HepG2 (cell line): ENCODE measurements at regions not wholly inside any gene's neighbourhood (a gene's known extent, or its start where the extent isn't known, plus 50 kb on each side); places are given as distances from the start of the nearest gene placed in this dataset.

Experiments used
- ATAC-seq: fragments of 200-7000 bp; cut with Tn5 transposase; 3 replicates; pipeline ENCODE4 v1.9.1; 2020; ENCODE audit warnings: mild to moderate bottlenecking, moderate library complexity
- BruUV-seq: library from RNA; stranded (reverse); fragments of 400-500 nt; replicated peaks from 2 replicates; lab custom pipeline; 2021; lab: Mats Ljungman, UMichigan
- CTCF ChIA-PET: fragments of 300-600 bp; formaldehyde crosslinking; extraction: SDS; loops from one replicate; lab custom pipeline; 2021; ENCODE audit warnings: low total read pairs, inconsistent platforms, low intra/inter-chr PET ratio; lab: Yijun Ruan, JAX
- POLR2A ChIA-PET: fragments of 350-600 bp; sonication (Branson Sonifier 250); formaldehyde crosslinking; loops from one replicate; lab custom pipeline; 2020; ENCODE audit warnings: antibody characterized with exemption, inconsistent platforms; lab: Yijun Ruan, JAX
- DNase-seq: peaks from one replicate; pipeline ENCODE4 v3.0.0-alpha.2; 2015; ENCODE audit warnings: low spot score
- FAIRE-seq: peaks from 3 replicates; lab custom pipeline; 2011; peaks lifted over from hg19 to GRCh38; lab: Jason Lieb, UNC
- H2AFZ ChIP-seq: one replicate; pipeline ENCODE4 v1.6.1; 2011; ENCODE audit warnings: low read length, inconsistent platforms
- H3K27ac ChIP-seq: fragments of 300-600 bp; 3 replicates; pipeline ENCODE4 v1.8.0; 2011; ENCODE audit warnings: mixed run types, mild to moderate bottlenecking, mixed read lengths, low read length, inconsistent platforms; ENCODE audit not compliant: insufficient read depth; ENCODE audit errors: extremely low read length
- H3K27me3 ChIP-seq, 2 experiments: fragments of 200-600 bp in 1 of 2; 2 replicates in 1 of 2; 3 replicates in 1 of 2; pipeline versions ENCODE4 v1.6.0 to v1.8.0; 2011; ENCODE audit warnings: low read length in 2 of 2, mild to moderate bottlenecking in 2 of 2, moderate library complexity in 2 of 2, inconsistent platforms in 1 of 2; ENCODE audit not compliant: insufficient read depth in 2 of 2, control insufficient read depth in 1 of 2
- H3K36me3 ChIP-seq, 2 experiments: fragments of 200-600 bp in 1 of 2; replicated peaks in 1 of 2; 2 replicates in 1 of 2; 3 replicates in 1 of 2; pipeline versions ENCODE4 v1.5.1 to v1.8.0; 2011; ENCODE audit warnings: low read length in 2 of 2, inconsistent platforms in 1 of 2; ENCODE audit not compliant: insufficient read depth in 2 of 2, control insufficient read depth in 1 of 2
- H3K4me1 ChIP-seq: 2 replicates; pipeline ENCODE4 v1.5.1; 2012; ENCODE audit warnings: low read length, inconsistent platforms; ENCODE audit not compliant: insufficient read depth
- H3K4me2 ChIP-seq: 2 replicates; pipeline ENCODE4 v1.6.0; 2011; ENCODE audit warnings: low read depth, low read length, inconsistent platforms
- H3K4me3 ChIP-seq, 3 experiments: fragments of 200-600 bp in 1 of 3; sonication (generic), shearing (Covaris generic) in 1 of 3; replicated peaks in 1 of 3; 2 replicates each; pipeline ENCODE4 v1.5.1; 2011 to 2016; ENCODE audit warnings: low read length in 3 of 3, inconsistent platforms in 2 of 3, low read depth in 2 of 3, mild to moderate bottlenecking in 2 of 3, control low read depth in 1 of 3, mixed read lengths in 1 of 3; ENCODE audit not compliant: insufficient read depth in 1 of 3
- H3K79me2 ChIP-seq: one replicate; pipeline ENCODE4 v1.6.1; 2011; ENCODE audit warnings: low read length, inconsistent platforms; ENCODE audit not compliant: insufficient read depth
- H3K9ac ChIP-seq: 2 replicates; pipeline ENCODE4 v1.6.0; 2011; ENCODE audit warnings: mild to moderate bottlenecking, low read depth, low read length, inconsistent platforms; ENCODE audit not compliant: insufficient read depth
- H3K9me3 ChIP-seq: 2 replicates; pipeline ENCODE4 v1.5.1; 2012; ENCODE audit warnings: mild to moderate bottlenecking, low read length
- H4K20me1 ChIP-seq: 2 replicates; pipeline ENCODE4 v1.6.0; 2011; ENCODE audit warnings: inconsistent platforms, mild to moderate bottlenecking, low read length, moderate library complexity; ENCODE audit not compliant: insufficient read depth
- ARHGAP35 ChIP-seq: sonication (generic); formaldehyde crosslinking; IDR thresholded peaks from 2 replicates; pipeline ENCODE4 v1.9.0; 2022; ENCODE audit warnings: mild to moderate bottlenecking, inconsistent platforms, moderate library complexity, missing genetic modification reagents, borderline replicate concordance
- FOSL2 ChIP-seq: sonication (generic); formaldehyde crosslinking; IDR thresholded peaks from 2 replicates; pipeline ENCODE4 v1.4.0; 2020; ENCODE audit warnings: missing genetic modification reagents
- HDAC2 ChIP-seq: sonication (generic); formaldehyde crosslinking; IDR thresholded peaks from 2 replicates; pipeline ENCODE4 v1.4.0; 2020; ENCODE audit warnings: missing genetic modification reagents
- HHEX ChIP-seq: IDR thresholded peaks from 2 replicates; pipeline ENCODE4 v1.6.1; 2016; ENCODE audit warnings: control low read depth
- NFE2 ChIP-seq: sonication (generic); formaldehyde crosslinking; IDR thresholded peaks from 2 replicates; pipeline ENCODE4 v1.4.0; 2020; ENCODE audit warnings: missing genetic modification reagents
- PHF8 ChIP-seq: sonication (generic); formaldehyde crosslinking; IDR thresholded peaks from 2 replicates; pipeline ENCODE4 v1.5.0; 2020; ENCODE audit warnings: missing genetic modification reagents
- ZBTB7A ChIP-seq: sonication (generic); formaldehyde crosslinking; IDR thresholded peaks from 2 replicates; pipeline ENCODE4 v1.8.0; 2022; ENCODE audit warnings: mild to moderate bottlenecking, missing genetic modification reagents
- ZNF343 ChIP-seq: sonication (generic); formaldehyde crosslinking; IDR thresholded peaks from 2 replicates; pipeline ENCODE4 v1.4.0; 2020; ENCODE audit warnings: mild to moderate bottlenecking, missing genetic modification reagents
- ZNF432 ChIP-seq: sonication (generic); formaldehyde crosslinking; IDR thresholded peaks from 2 replicates; pipeline ENCODE4 v1.5.0; 2020; ENCODE audit warnings: missing genetic modification reagents, mild to moderate bottlenecking, borderline replicate concordance
- ZNF605 ChIP-seq: sonication (generic); formaldehyde crosslinking; IDR thresholded peaks from 2 replicates; pipeline ENCODE4 v1.8.0; 2022; ENCODE audit warnings: mild to moderate bottlenecking, missing genetic modification reagents
- ZNF607 ChIP-seq: sonication (generic); formaldehyde crosslinking; IDR thresholded peaks from 2 replicates; pipeline ENCODE4 v1.5.1; 2020; ENCODE audit warnings: missing genetic modification reagents, mild to moderate bottlenecking, borderline replicate concordance
- ZNF747 ChIP-seq: sonication (generic); formaldehyde crosslinking; IDR thresholded peaks from 2 replicates; pipeline ENCODE4 v1.8.1; 2023; ENCODE audit warnings: missing genetic modification reagents, mild to moderate bottlenecking, borderline replicate concordance
- ZNF775 ChIP-seq: sonication (generic); formaldehyde crosslinking; IDR thresholded peaks from 2 replicates; pipeline ENCODE4 v1.4.0; 2020; ENCODE audit warnings: missing genetic modification reagents, mild to moderate bottlenecking, moderate library complexity, borderline replicate concordance
- ZSCAN29 ChIP-seq: sonication (generic); formaldehyde crosslinking; conservative IDR thresholded peaks from 2 replicates; pipeline ENCODE4 v1.4.0; 2020; ENCODE audit warnings: mild to moderate bottlenecking, missing genetic modification reagents
- WGBS: methylation state at CpG from one replicate; pipeline ENCODE4 v1.1.6; 2017; ENCODE audit warnings: low lambda C conversion rate; 5-methylcytosine and 5-hydroxymethylcytosine counted together
- in situ Hi-C: cut with HindIII; loops from 2 replicates; pipeline ENCODE4 v1.10.0; 2017; ENCODE audit warnings: low pct_unique_long_range_greater_than_20kb; ENCODE audit not compliant: extremely low pct_ligation_motif_present
- intact Hi-C: fragments of 100-400 bp; cut with micrococcal nuclease; formaldehyde crosslinking; loops from one replicate; pipeline ENCODE4 v1.10.0; 2022; ENCODE audit not compliant: unreplicated experiment
- TF ChIP-seq, protein P1 (sequence below): sonication (generic); formaldehyde crosslinking; IDR thresholded peaks from 2 replicates; pipeline ENCODE4 v1.5.0; 2020; ENCODE audit warnings: missing genetic modification reagents
- TF ChIP-seq, protein P2 (sequence below): sonication (generic); formaldehyde crosslinking; IDR thresholded peaks from 2 replicates; pipeline ENCODE4 v1.9.0; 2021; ENCODE audit warnings: missing genetic modification reagents, borderline replicate concordance

DNA sequence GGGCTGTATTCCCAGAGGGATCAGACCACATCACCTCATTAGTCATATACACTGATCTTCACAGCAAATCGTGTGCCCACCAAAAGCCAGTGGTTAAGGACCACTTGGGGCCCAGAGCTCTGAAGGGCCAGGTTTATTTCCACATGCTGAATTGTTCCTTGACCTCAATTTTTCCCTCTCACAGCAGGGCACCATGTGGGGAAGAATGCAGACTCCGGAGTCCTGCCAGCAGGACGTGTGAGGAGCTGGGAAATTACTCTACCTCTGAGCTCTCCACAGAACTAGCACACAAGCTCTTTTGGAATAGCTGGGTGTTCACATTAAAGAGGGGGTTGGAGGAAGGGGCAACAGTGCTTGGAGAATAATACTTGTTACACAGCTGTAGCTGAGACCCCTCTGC is 57.6 kb upstream of the SEL1L start (continued):
- TF ChIP-seq ZSCAN29 (CRISPR knock-in tag) (no peak), PHF8 (CRISPR knock-in tag) (no peak), HDAC2 (CRISPR knock-in tag) (no peak)
- TF ChIP-seq, all 625 proteins: peak for 0

DNA sequence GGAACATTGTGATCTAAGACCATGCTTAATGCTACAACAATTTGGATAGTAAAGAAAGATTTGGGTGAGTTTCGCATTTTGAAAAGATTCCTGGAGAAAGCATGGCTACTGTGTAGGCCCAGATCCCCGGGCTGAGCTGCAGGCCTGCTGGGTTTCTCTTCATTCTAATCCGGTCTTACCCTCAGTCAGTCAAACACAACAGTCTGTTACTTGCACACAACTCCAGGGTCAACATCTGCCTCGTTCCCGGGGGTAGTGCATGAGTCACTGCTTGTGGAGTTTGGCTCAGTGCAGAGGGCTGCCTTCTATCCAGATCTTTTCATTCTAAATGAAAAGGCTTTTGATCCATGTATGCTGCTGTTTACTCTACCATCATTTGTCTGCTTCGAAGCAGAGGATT is 60.4 kb upstream of the SEL1L start:
- DNase-seq (peak; percentile 13), ATAC-seq (peak; percentile 83), FAIRE-seq (no peak)
- H3K4me3 ChIP-seq = no peak overlapping the region
- H3K4me1 ChIP-seq = no peaks in the 10 kb centered on the region
- TF ChIP-seq, protein P1, sequence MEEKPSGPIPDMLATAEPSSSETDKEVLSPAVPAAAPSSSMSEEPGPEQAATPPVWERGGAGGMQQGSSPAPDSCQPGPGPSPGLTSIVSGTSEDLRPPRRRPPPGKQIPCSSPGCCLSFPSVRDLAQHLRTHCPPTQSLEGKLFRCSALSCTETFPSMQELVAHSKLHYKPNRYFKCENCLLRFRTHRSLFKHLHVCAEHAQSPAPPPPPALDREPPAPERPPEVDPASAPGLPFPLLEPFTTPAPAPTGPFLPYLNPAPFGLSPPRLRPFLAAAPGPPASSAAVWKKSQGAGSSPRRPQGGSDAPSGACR (CRISPR knock-in tag) = no peak
- peak; percentile 51 for TF ChIP-seq FOSL2
- WGBS = 15% methylated on average over 6 of the region's 6 CpGs
- intact Hi-C loops = no loop called here
- no peak overlapping the region for H3K4me2 ChIP-seq
- no TSS peak for BruUV-seq
- no peak overlapping the region for H2AFZ ChIP-seq
- in situ Hi-C loops = no loop called here
- no peaks in the 10 kb centered on the region for H3K79me2 ChIP-seq
- no peak overlapping the region for H3K27ac ChIP-seq
- no peaks in the 10 kb centered on the region for H4K20me1 ChIP-seq
- ChIA-PET POLR2A (no interaction called here), CTCF (no interaction called here)
- no peaks in the 10 kb centered on the region for H3K27me3 ChIP-seq
- H3K36me3 ChIP-seq = no peaks in the 10 kb centered on the region
- no peak overlapping the region for H3K9ac ChIP-seq
- H3K9me3 ChIP-seq = no peaks in the 10 kb centered on the region

DNA sequence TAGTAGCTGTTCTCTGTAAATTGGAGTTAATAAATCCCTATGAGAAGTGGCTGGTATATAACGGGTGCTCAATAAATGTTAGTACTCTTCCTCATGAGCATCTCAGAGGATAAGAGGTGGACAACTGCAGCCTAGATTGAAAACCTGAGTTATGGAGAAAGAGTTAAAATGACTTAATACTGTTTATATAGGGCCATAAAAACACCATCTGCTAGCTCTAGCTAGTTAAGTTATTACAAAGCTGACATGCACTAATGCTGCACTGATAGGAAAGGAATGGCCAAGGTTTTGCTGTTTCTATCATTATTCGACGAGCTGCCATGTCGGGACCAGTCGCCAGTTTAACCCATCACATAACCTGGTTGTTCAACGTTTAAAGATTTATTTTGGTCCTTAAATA is 72.0 kb upstream of the SEL1L start:
- H4K20me1 ChIP-seq = no peaks in the 10 kb centered on the region
- H3K4me1 ChIP-seq = peaks cover 3% of the 10 kb centered on the region
- FAIRE-seq (no peak), DNase-seq (no peak), ATAC-seq (no peak)
- CTCF ChIA-PET = no interaction called here
- no peaks in the 10 kb centered on the region for H3K79me2 ChIP-seq
- no peak overlapping the region for H3K4me2 ChIP-seq
- no peak overlapping the region for H3K27ac ChIP-seq
- no peak overlapping the region for H3K9ac ChIP-seq
- in situ Hi-C loops = no loop called here
- no TSS peak for BruUV-seq
- H2AFZ ChIP-seq = no peak overlapping the region
- no peak overlapping the region for H3K4me3 ChIP-seq
- no peaks in the 10 kb centered on the region for H3K9me3 ChIP-seq
- intact Hi-C loops = no loop called here
- POLR2A ChIA-PET = no interaction called here
- H3K36me3 ChIP-seq = no peaks in the 10 kb centered on the region
- 19% methylated on average over 6 of the region's 6 CpGs for WGBS
- H3K27me3 ChIP-seq = no peaks in the 10 kb centered on the region
- TF ChIP-seq ZBTB7A (CRISPR knock-in tag) (no peak), NFE2 (CRISPR knock-in tag) (no peak), ZNF775 (CRISPR knock-in tag) (no peak), ZNF343 (no peak), ZNF607 (CRISPR knock-in tag) (no peak), HHEX (CRISPR knock-in tag) (no peak), ZNF432 (CRISPR knock-in tag) (no peak), ARHGAP35 (CRISPR knock-in tag) (no peak), ZNF747 (no peak), ZNF605 (no peak)
- TF ChIP-seq, protein P2, sequence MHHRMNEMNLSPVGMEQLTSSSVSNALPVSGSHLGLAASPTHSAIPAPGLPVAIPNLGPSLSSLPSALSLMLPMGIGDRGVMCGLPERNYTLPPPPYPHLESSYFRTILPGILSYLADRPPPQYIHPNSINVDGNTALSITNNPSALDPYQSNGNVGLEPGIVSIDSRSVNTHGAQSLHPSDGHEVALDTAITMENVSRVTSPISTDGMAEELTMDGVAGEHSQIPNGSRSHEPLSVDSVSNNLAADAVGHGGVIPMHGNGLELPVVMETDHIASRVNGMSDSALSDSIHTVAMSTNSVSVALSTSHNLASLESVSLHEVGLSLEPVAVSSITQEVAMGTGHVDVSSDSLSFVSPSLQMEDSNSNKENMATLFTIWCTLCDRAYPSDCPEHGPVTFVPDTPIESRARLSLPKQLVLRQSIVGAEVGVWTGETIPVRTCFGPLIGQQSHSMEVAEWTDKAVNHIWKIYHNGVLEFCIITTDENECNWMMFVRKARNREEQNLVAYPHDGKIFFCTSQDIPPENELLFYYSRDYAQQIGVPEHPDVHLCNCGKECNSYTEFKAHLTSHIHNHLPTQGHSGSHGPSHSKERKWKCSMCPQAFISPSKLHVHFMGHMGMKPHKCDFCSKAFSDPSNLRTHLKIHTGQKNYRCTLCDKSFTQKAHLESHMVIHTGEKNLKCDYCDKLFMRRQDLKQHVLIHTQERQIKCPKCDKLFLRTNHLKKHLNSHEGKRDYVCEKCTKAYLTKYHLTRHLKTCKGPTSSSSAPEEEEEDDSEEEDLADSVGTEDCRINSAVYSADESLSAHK (CRISPR knock-in tag) = no peak
